Tibial nerve (tissue), 3 donors: ENCODE measurements at regions not wholly inside any gene's neighbourhood (a gene's known extent, or its start where the extent isn't known, plus 50 kb on each side); places are given as distances from the start of the nearest gene placed in this dataset.

Source experiments
- POLR2A ChIP-seq, 2 donors: fragments of 450-650 bp; IDR thresholded peaks; one replicate each; pipeline ENCODE4 v1.6.1; 2017; ENCODE audit warnings: antibody characterized with exemption in 2 of 2, mild to moderate bottlenecking in 2 of 2, moderate library complexity in 2 of 2
- TF ChIP-seq, protein P1 (sequence below), 5 experiments: fragments of 200-600 bp in 3 of 5; fragments of 450-650 bp in 2 of 5; sonication (generic) in 3 of 5; IDR thresholded peaks; one replicate each; pipeline ENCODE4 v1.5.1; 2016 to 2019; ENCODE audit warnings: antibody characterized with exemption in 5 of 5, mild to moderate bottlenecking in 3 of 5, moderate library complexity in 2 of 5

DNA sequence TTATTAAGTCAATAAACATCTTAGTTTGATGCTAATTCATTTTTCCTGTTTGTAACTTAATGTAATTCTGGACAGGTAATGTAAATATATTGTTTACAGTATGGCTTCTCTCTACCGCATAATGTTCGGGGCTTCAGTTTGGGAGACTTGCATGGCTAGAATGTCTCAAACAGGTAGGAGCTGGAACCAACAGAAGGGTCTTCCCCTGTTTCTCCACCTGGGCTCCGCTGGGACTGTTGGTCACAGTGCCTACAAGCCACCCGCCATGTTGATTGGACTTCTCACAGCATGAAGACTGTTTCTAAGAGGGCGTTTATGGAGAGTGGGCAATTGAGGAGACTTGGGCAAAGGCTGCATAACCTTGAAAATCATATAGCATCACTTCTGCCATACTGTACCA is 148.6 kb downstream of the UFM1 start:
- no peak for TF ChIP-seq POLR2A (IDR thresholded peaks at IDR 0.05)
- TF ChIP-seq, protein P1, sequence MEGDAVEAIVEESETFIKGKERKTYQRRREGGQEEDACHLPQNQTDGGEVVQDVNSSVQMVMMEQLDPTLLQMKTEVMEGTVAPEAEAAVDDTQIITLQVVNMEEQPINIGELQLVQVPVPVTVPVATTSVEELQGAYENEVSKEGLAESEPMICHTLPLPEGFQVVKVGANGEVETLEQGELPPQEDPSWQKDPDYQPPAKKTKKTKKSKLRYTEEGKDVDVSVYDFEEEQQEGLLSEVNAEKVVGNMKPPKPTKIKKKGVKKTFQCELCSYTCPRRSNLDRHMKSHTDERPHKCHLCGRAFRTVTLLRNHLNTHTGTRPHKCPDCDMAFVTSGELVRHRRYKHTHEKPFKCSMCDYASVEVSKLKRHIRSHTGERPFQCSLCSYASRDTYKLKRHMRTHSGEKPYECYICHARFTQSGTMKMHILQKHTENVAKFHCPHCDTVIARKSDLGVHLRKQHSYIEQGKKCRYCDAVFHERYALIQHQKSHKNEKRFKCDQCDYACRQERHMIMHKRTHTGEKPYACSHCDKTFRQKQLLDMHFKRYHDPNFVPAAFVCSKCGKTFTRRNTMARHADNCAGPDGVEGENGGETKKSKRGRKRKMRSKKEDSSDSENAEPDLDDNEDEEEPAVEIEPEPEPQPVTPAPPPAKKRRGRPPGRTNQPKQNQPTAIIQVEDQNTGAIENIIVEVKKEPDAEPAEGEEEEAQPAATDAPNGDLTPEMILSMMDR (IDR thresholded peaks at IDR 0.05): no peak
